A549 (cell line): ENCODE measurements at regions not wholly inside any gene's neighbourhood (a gene's known extent, or its start where the extent isn't known, plus 50 kb on each side); places are given as distances from the start of the nearest gene placed in this dataset.
A peak's percentile ranks its signal among the peaks of the same experiment; 100 is the strongest.
"Not testable (repeated sequence)": the region's sequence is repeated elsewhere in the genome, so short reads cannot be mapped to it uniquely, and the experiment has no call there.

Experiments used
- ATAC-seq, 2 experiments: fragments of 200-7000 bp in 1 of 2; fragments of >200 bp in 1 of 2; cut with Nextera tagmentation in 1 of 2; cut with Tn5 transposase in 1 of 2; 3 replicates each; pipeline versions ENCODE4 v1.8.0 to v1.9.1; 2018 to 2020; ENCODE audit warnings: mild to moderate bottlenecking in 1 of 2, moderate library complexity in 1 of 2
- CTCF ChIA-PET: fragments of 300-600 bp; sonication (Branson Sonifier 250); formaldehyde crosslinking; extraction: SDS; loops from one replicate; lab custom pipeline; 2021; ENCODE audit warnings: antibody characterized with exemption, inconsistent platforms; lab: Yijun Ruan, JAX
- POLR2A ChIA-PET: fragments of 350-600 bp; formaldehyde crosslinking; extraction: SDS; loops from one replicate; lab custom pipeline; 2021; ENCODE audit warnings: antibody characterized with exemption, inconsistent platforms; lab: Yijun Ruan, JAX
- DNase-seq, 2 experiments: peaks; one replicate each; pipeline versions ENCODE4 v3.0.0 to v3.0.0-alpha.2; 2011 to 2016; ENCODE audit warnings: low read depth in 1 of 2, low spot score in 1 of 2
- FAIRE-seq: peaks from 2 replicates; lab custom pipeline; 2011; peaks lifted over from hg19 to GRCh38; lab: Jason Lieb, UNC
- H3K27ac ChIP-seq, 2 experiments: fragments of >200 bp; sonication (Bioruptor Twin); formaldehyde crosslinking; 3 replicates each; pipeline ENCODE4 v1.5.1; 2016 to 2017
- H3K4me1 ChIP-seq: fragments of >200 bp; sonication (Bioruptor Twin); formaldehyde crosslinking; 3 replicates; pipeline ENCODE4 v1.6.1; 2016
- H3K4me2 ChIP-seq: fragments of >200 bp; sonication (Bioruptor Twin); formaldehyde crosslinking; 3 replicates; pipeline ENCODE4 v1.6.1; 2016
- H3K4me3 ChIP-seq: fragments of >200 bp; sonication (Bioruptor Twin); formaldehyde crosslinking; 3 replicates; pipeline ENCODE4 v1.5.1; 2016
- H3K9me3 ChIP-seq: fragments of >200 bp; sonication (Bioruptor Twin); formaldehyde crosslinking; 3 replicates; pipeline ENCODE4 v1.6.1; 2016
- CEBPB ChIP-seq, 2 experiments: fragments of >200 bp in 1 of 2; sonication (Bioruptor Twin) in 1 of 2; formaldehyde crosslinking in 1 of 2; IDR thresholded peaks; 2 replicates each; pipeline ENCODE4 v1.6.1; 2012 to 2016
- CHD4 ChIP-seq: fragments of 200-600 bp; sonication (generic); IDR thresholded peaks from 2 replicates; pipeline ENCODE4 v1.6.1; 2016; ENCODE audit warnings: antibody characterized with exemption, mild to moderate bottlenecking, borderline replicate concordance
- CTCF ChIP-seq: fragments of >200 bp; sonication (Bioruptor Twin); formaldehyde crosslinking; IDR thresholded peaks from 3 replicates; pipeline ENCODE4 v1.5.1; 2016
- FOSB ChIP-seq: fragments of 250-450 bp; sonication (Bioruptor Pico); IDR thresholded peaks from 2 replicates; pipeline ENCODE4 v1.5.0; 2020; ENCODE audit warnings: mild to moderate bottlenecking, moderate library complexity
- FOSL2 ChIP-seq, 2 experiments: fragments of 450-650 bp in 1 of 2; fragments of >200 bp in 1 of 2; sonication (Bioruptor Twin) in 1 of 2; formaldehyde crosslinking; IDR thresholded peaks; 2 replicates each; pipeline versions ENCODE4 v1.5.0 to v1.6.1; 2016 to 2020; ENCODE audit warnings: mild to moderate bottlenecking in 1 of 2, moderate library complexity in 1 of 2
- HMGXB4 ChIP-seq: fragments of 250-450 bp; sonication (Bioruptor Pico); IDR thresholded peaks from 2 replicates; pipeline ENCODE4 v1.5.0; 2021; ENCODE audit warnings: mild to moderate bottlenecking, moderate library complexity, borderline replicate concordance
- MAFK ChIP-seq: fragments of 450-650 bp; IDR thresholded peaks from 2 replicates; pipeline ENCODE4 v1.6.1; 2014; ENCODE audit not compliant: partially characterized antibody
- POLR2A ChIP-seq: IDR thresholded peaks from 2 replicates; pipeline ENCODE4 v1.6.1; 2012; ENCODE audit warnings: mild to moderate bottlenecking, low read length
- POLR2AphosphoS2 ChIP-seq: conservative IDR thresholded peaks from 2 replicates; pipeline ENCODE4 v1.6.1; 2012; ENCODE audit warnings: low read length, improper control_type of control experiment, inconsistent platforms
- RARB ChIP-seq: fragments of 250-450 bp; sonication (Bioruptor Pico); IDR thresholded peaks from 2 replicates; pipeline ENCODE4 v1.8.0; 2021; ENCODE audit warnings: mild to moderate bottlenecking, moderate library complexity
- RFX5 ChIP-seq: fragments of 450-650 bp; IDR thresholded peaks from 2 replicates; pipeline ENCODE4 v1.7.1; 2014; ENCODE audit warnings: antibody characterized with exemption, mild to moderate bottlenecking, moderate library complexity
- TP53 ChIP-seq: fragments of 250-450 bp; sonication (Bioruptor Pico); IDR thresholded peaks from 2 replicates; pipeline ENCODE4 v1.5.0; 2021; ENCODE audit warnings: mild to moderate bottlenecking, moderate library complexity
- ZSCAN20 ChIP-seq: fragments of 250-450 bp; sonication (Bioruptor Pico); IDR thresholded peaks from 2 replicates; pipeline ENCODE4 v1.8.0; 2022; ENCODE audit warnings: mild to moderate bottlenecking, moderate library complexity
- WGBS: methylation state at CpG from one replicate; pipeline ENCODE4 v1.1.6; 2017; ENCODE audit errors: missing lambda C conversion rate; 5-methylcytosine and 5-hydroxymethylcytosine counted together

- TF ChIP-seq CTCF (no peak), CEBPB (IDR thresholded peaks at IDR 0.05) (peak in 1 of 2 experiments; percentile 48; a peak in 2 of 4 replicates), HMGXB4 (CRISPR knock-in tag) (no peak), RFX5 (no peak), ZSCAN20 (CRISPR knock-in tag) (no peak), FOSL2 (IDR thresholded peaks at IDR 0.05) (no peak), FOSL2 (CRISPR knock-in tag; IDR thresholded peaks at IDR 0.05) (no peak), POLR2AphosphoS2 (no peak), FOSB (CRISPR knock-in tag) (0 out of 2 replicates have a peak, but pooled peaks have one; percentile 49), CHD4 (no peak)
These were observed 211.6 kb upstream of the ZNF217 start (continued) for GRCh38 chr20:53804920-53805894.

GRCh38 chr20:53804308-53804707 lies 210.7 kb upstream of the ZNF217 start:
- Histone ChIP-seq H3K4me1 (peaks cover 66% of the 10 kb centered on the region), H3K4me2 (peak overlapping the region; percentile 69; the same call in 2 of the 3 replicates), H3K27ac (peak overlapping the region; percentile 89 to 90)
- CTCF ChIA-PET, H3K4me3 ChIP-seq, ATAC-seq, H3K9me3 ChIP-seq, POLR2A ChIA-PET, FAIRE-seq, DNase-seq: not testable (repeated sequence)
- WGBS: 86% methylated on average over 7 of the region's 7 CpGs

DNA sequence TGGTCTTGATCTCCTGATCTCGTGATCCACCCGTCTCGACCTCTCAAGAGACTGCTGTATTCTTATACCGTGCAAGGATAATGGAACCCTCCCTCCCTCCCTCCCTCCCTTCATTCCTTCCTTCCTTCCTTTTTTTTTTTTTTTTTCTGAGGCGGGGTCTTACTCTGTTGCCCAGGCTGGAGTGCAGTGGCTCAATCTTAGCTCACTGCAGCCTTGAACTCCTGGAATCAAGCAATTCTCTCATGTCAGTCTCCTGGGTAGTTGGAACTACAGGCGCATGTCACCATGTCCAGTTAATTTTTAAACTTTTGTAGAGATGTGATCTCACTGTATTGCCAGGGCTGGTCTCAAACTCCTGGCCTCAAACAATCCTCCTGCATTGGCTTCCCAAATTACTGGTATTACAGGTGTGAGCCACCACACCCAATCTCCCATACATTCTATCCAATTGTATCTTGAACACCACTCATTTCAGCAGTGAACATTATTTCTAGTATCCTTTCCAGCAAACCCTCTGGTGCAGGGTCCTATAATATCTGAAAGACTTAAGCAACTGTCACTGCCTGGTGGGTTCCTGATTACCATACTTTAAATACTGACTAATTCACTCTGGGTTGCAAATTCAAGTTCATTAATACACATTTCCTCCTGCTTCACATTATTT lies 210.0 kb upstream of the ZNF217 start:
- Histone ChIP-seq H3K4me1 (peaks cover 66% of the 10 kb centered on the region), H3K4me3 (no peak overlapping the region), H3K4me2 (peak overlapping the region; percentile 9; the same call in 1 of the 3 replicates), H3K9me3 (no peaks in the 10 kb centered on the region)
- WGBS: 92% methylated on average over 6 of the region's 6 CpGs
- no peak for DNase-seq
- POLR2A ChIA-PET: no interaction called here
- CTCF ChIA-PET: interaction anchor here (0.6 to 1.1 kb wide), 2 partner anchors 21 to 73 kb away, joined by 3 read pairs; no protein-coding TSS in a partner anchor
- TF ChIP-seq MAFK (no peak), RFX5 (no peak), FOSB (CRISPR knock-in tag) (no peak)
- TF ChIP-seq, all 56 proteins: peak for 0
- peak overlapping the region; percentile 89 to 90 for H3K27ac ChIP-seq
- no peak for FAIRE-seq
- ATAC-seq: no peak

- 86% methylated on average over 17 of the region's 17 CpGs for WGBS
- POLR2A ChIA-PET: no interaction called here
- no peaks in the 10 kb centered on the region for H3K9me3 ChIP-seq
- peak overlapping the region; percentile 65 for H3K4me2 ChIP-seq
- peak overlapping the region; percentile 58 to 90 for H3K27ac ChIP-seq
- TF ChIP-seq MAFK (no peak), TP53 (CRISPR knock-in tag) (no peak), FOSB (CRISPR knock-in tag) (no peak), RARB (CRISPR knock-in tag) (no peak), POLR2A (no peak), FOSL2 (IDR thresholded peaks at IDR 0.05) (no peak), FOSL2 (CRISPR knock-in tag; IDR thresholded peaks at IDR 0.05) (no peak)
- DNase-seq (no peak), ATAC-seq (no peak), FAIRE-seq (no peak)
- H3K4me3 ChIP-seq: no peak overlapping the region
- CTCF ChIA-PET: interaction anchor here (0.8 to 1.6 kb wide), 4 partner anchors 8 to 22 kb away, joined by 3 to 5 read pairs (median 4); no protein-coding TSS in a partner anchor
- H3K4me1 ChIP-seq: peaks cover 62% of the 10 kb centered on the region
These were observed 208.2 kb upstream of the ZNF217 start for GRCh38 chr20:53801609-53802370.
